HG02642 (cell line): ENCODE measurements at regions not wholly inside any gene's neighbourhood (a gene's known extent, or its start where the extent isn't known, plus 50 kb on each side); places are given as distances from the start of the nearest gene placed in this dataset.
"Not testable (repeated sequence)": the region's sequence is repeated elsewhere in the genome, so short reads cannot be mapped to it uniquely, and the experiment has no call there.

Source experiments
- ATAC-seq: cut with Tn5 transposase; IDR thresholded peaks from one replicate; pipeline ENCODE4 v1.9.1; 2021; ENCODE audit warnings: mild to moderate bottlenecking; ENCODE audit not compliant: unreplicated experiment, poor library complexity

DNA sequence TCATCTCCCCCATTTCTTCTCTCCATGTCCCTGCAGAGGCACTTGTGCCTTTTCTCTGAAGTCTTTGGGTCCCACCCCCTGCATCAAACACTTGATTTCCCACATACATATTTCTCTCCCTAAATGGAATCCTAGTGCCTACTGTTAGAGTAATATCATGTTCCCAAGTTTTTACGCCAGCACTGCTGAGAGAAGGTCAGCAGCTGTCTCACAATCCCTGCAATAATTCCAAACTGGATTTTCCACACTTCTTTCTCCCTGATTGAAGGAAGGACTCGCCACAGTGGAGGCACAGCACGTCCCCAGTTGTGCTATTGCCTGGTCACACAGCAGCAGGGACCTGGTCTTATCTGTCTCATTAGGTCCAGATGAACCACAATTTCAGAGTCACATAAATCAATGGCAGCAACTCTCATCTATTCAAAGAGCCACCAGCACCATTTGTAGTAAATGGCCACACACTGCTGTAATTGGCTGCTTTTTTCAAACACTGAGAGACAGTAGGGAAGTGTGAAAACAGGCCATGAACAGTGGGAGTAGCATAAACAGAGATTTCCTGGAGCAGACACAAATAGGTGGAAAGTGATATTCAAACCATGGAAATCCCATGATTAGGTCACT is 605.5 kb downstream of the XPNPEP1 start:
- no peak for ATAC-seq

DNA sequence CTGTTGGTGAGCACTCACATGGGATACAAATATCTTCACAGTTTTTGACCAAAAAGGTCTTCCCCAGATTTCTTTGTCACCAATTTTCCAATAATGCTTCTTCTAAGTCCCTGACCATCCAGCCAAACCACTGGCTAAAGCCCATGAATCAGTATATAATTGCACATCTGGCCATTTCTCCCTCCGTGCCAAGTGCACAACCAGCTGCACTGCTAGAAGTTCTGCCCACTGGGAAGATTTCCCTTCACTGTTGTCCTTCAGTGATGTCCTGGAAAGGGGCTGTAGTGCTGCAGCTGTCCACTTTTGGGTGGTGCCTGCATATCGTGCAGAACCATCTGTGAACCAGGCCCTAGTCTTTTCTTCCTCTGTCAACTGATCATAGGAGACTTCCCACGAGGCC is 609.3 kb downstream of the XPNPEP1 start:
- ATAC-seq: not testable (repeated sequence)

GRCh38 chr10:109312555-109312954 is 610.8 kb downstream of the XPNPEP1 start:
- not testable (repeated sequence) for ATAC-seq

DNA sequence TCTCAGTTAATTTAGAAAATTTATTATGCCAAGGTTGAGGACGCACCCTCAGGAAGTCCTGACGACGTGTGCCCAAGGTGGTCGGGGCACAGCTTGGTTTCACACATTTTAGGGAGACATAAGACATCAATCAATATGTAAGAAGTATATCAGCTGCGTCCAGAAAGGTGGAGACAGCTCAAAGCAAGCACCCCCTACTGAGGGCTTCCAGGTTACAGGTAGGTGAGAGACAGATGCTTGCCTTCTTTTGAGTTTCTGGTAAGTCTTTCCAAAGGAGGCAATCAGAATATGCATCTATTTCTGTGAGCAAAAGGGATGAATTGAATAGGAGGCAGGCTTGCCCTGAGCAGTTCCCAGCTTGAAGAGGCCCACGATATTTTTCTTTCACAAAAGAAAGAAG is 614.3 kb downstream of the XPNPEP1 start:
- ATAC-seq: no peak

DNA sequence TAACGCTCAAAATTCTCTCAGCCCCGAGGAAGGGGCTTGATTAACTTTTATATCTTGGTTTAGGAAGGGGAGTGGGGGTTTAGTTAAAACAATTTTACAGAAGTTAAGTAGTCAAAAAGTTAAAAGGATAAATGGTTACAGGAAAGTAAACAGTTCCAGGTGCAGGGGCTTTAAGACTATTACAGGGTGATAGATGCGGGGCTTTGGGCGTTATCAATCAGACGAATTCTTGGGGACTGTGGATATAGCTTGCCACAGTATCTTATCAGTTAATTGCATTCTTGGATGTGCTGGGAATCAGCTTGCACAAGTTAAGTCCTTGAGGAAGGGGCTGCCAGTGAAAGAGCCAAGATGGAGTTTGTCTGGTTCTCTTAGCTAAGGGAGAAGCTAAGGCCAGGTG is 616.2 kb downstream of the XPNPEP1 start:
- not testable (repeated sequence) for ATAC-seq

- ATAC-seq: no peak
These were observed 616.6 kb downstream of the XPNPEP1 start for GRCh38 chr10:109306698-109307097.

- ATAC-seq: no peak
These were observed 635.5 kb downstream of the XPNPEP1 start for GRCh38 chr10:109287858-109288257.

DNA sequence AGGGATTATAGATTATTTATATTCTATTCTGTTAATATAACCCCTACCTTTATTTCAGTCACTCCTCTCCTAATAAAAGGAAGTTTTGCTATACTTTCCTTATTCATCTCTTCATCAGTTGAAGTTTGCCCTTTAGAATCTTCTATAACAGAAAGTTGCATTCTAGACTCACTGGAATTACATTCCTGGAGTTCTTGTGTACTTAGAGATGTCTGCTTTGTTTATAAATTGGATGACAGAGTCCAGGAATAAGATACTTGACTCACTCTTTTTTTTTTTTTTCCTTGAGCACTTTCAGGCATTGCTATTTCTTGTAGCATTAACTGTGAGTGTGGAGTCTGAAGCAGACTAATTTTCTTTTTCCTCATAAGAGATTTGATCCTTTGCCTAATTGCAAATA is 640.8 kb downstream of the XPNPEP1 start:
- no peak for ATAC-seq

DNA sequence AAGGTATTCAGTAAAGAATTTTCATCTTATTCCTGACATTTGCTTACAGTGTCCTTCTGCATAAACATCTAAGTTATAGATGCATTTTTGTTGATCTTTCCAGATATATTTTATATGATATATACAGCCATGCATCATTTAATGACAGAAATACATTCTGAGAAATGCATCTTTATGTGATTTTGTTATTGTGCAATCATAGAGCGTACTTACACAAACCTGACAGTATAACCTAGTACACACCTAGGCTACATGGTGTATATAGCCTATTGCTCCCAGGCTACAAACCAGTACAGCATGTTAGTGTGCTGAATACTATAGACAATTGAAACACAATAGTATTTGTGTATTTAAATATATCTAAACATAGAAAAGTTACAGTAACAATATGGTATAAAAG is 642.0 kb downstream of the XPNPEP1 start:
- no peak for ATAC-seq

DNA sequence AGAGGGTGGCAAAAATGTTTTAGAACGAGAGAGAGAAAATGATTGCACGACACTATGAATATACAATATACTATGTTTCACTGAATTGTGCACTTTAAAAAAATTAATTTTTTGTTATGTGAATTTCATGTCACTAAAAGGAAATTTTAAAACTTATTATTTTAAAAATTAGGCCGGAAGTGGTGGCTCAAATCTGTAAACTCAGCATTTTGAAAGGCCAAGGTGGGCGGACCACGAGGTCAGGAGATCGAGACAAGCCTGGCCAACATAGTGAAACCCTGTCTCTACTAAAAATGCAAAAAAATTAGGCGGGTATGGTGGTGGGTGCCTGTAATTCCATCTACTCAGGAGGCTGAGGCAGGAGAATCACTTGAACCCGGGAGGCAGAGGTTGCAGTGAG is 642.5 kb downstream of the XPNPEP1 start:
- ATAC-seq: no peak

GRCh38 chr10:109277456-109277855 is 645.9 kb downstream of the XPNPEP1 start:
- ATAC-seq: no peak

GRCh38 chr10:109275960-109276359 is 647.4 kb downstream of the XPNPEP1 start:
- no peak for ATAC-seq

DNA sequence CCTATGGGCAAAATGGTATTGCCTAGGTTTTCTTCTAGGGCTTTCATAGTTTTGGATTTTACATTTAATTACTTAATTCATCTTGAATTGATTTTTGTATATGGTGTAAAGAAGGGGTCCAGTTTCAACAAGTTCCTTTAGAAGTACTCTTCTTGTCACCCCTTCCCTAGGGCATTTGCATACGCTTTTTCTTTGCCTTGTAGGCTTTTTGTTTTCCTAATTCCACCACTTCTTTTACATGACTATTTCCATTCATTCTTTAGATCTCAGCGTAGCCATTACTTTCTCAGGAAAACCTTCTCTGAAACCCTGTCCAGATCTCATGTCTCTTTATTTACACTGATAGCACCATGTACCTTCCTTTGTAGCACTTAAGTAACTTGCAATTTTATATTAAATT is 648.6 kb downstream of the XPNPEP1 start:
- ATAC-seq: no peak

- ATAC-seq: no peak
These were observed 653.1 kb downstream of the XPNPEP1 start for GRCh38 chr10:109270173-109270572.

DNA sequence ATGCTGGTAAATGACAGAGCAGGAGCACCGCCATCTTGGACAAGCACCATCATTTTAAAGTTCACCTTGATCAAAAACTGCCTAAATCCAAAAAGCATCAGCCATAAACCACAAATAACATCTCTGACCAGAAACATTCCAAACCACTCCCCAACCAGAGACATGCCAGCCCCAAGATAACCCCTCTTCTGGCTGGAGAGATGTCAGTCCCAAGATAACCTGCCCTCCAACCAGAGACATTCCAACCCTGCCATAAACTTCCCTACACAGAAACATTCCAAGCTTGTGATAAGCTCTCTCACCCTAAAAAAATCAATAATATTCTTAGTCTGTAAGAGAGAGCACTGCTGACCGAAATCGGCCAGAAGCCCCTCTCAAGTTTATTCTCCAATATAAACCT is 659.3 kb downstream of the XPNPEP1 start:
- no peak for ATAC-seq

DNA sequence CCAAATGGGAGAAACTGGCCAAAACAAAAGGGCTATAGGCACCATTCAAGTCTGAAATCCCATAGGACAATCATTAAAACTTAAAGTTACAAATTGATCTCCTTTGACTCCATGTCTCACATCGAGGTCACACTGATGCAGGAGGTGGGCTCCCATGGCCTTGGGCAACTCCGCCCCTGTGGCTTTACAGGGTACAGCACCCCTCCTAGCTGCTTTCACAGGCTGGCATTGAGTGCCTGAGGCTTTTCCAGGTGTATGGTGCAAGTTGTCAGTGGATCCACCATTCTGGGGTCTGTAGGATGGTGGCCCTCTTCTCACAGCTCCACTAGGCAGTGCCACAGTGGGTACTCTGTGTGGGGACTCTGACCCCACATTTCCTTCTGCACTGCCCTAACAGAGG is 662.1 kb downstream of the XPNPEP1 start:
- ATAC-seq: no peak

GRCh38 chr10:109259293-109259692 is 664.0 kb downstream of the XPNPEP1 start:
- ATAC-seq: no peak

DNA sequence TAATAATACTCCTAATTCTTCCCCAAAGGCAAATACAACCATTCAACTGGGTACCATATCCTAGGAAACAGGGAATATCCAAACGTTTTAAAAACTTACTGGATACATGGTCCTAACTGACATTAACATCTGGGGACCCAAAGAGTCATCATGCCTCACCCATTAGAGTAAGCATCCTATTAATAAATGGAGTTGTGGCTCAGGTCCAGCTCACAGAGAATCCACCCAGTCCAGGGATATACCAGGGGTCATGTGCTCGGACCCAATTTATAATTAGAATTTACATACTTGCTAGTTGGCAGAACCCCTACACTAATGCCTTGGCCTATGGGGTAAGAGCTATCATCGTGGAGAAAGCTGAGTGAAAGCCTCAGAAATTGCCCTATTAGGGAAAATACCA is 670.0 kb downstream of the XPNPEP1 start:
- ATAC-seq: no peak

GRCh38 chr10:109250152-109250551 is 673.2 kb downstream of the XPNPEP1 start:
- no peak for ATAC-seq

GRCh38 chr10:109247814-109248213 is 675.5 kb downstream of the XPNPEP1 start:
- no peak for ATAC-seq

- no peak for ATAC-seq
These were observed 677.5 kb downstream of the XPNPEP1 start for GRCh38 chr10:109245821-109246220.

- no peak for ATAC-seq
These were observed 683.9 kb downstream of the XPNPEP1 start for GRCh38 chr10:109239371-109239770.

GRCh38 chr10:109237682-109238081 is 685.6 kb downstream of the XPNPEP1 start:
- no peak for ATAC-seq
